Peyer's patch (tissue), 4 donors: ENCODE measurements at regions not wholly inside any gene's neighbourhood (a gene's known extent, or its start where the extent isn't known, plus 50 kb on each side); places are given as distances from the start of the nearest gene placed in this dataset.

Experiments
- CTCF ChIP-seq, 6 experiments: fragments of 450-650 bp in 4 of 6; fragments of 200-600 bp in 2 of 6; sonication (generic) in 1 of 6; IDR thresholded peaks; one replicate each; pipeline ENCODE4 v1.5.1; 2017 to 2019; ENCODE audit warnings: antibody characterized with exemption in 6 of 6, mild to moderate bottlenecking in 3 of 6, moderate library complexity in 1 of 6
- POLR2A ChIP-seq, 2 donors: fragments of 450-650 bp; IDR thresholded peaks; one replicate each; pipeline ENCODE4 v1.5.1; 2017; ENCODE audit warnings: antibody characterized with exemption in 2 of 2, mild to moderate bottlenecking in 2 of 2, moderate library complexity in 2 of 2

- TF ChIP-seq CTCF (IDR thresholded peaks at IDR 0.05) (no peak), POLR2A (IDR thresholded peaks at IDR 0.05) (no peak)
These were observed 108.2 kb upstream of the TMPRSS2 start for GRCh38 chr21:41616031-41616591.
